GM21576 (cell line): ENCODE measurements at regions not wholly inside any gene's neighbourhood (a gene's known extent, or its start where the extent isn't known, plus 50 kb on each side); places are given as distances from the start of the nearest gene placed in this dataset.

Experiments used
- ATAC-seq: cut with Tn5 transposase; IDR thresholded peaks from one replicate; pipeline ENCODE4 v1.9.1; 2021; ENCODE audit warnings: mild to moderate bottlenecking, moderate library complexity; ENCODE audit not compliant: unreplicated experiment

DNA sequence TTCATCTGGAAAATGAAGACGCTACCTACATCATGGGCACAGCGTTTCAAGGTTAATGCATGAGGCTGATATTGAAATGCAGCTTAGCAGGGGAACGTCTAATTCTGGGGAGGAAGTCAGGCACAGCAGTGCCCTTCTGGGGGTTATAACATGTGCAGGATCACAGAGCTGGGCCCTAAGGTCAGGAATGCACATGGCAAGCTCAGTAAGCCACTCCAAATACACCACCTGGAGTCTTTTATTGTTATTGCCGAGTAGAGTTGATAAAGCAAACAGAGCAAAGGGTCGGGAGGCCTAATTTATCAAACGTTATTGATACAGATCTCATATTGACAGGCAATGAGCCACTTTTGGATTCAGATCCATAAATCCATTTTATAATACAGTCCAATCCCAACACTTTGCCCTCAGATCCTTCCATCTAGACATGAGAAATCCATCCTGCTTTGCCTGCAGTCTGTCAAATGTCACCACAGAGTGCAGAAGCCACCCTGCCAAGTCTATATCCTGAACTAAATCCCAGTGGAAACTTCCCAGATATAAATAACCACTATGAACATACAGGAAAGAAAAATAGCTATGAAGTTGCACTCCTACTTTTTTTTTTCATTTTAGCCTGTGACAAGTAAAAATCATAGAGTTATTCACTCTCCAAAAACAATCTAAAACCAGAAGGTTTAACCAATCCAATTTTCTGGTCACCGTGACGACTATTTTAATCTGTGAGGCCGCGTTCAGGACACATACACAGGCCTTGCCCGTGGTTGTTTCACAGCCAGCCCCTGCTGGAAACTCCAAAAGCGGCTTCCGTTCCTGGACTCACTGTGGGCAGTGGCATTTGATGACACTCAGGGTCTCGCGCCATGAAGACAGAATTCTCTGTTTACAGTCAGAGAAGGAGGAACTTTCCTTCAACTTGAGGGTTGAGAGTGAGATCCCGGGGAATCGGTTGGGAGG lies 335.4 kb downstream of the DHX15 start:
- ATAC-seq, result no peak

DNA sequence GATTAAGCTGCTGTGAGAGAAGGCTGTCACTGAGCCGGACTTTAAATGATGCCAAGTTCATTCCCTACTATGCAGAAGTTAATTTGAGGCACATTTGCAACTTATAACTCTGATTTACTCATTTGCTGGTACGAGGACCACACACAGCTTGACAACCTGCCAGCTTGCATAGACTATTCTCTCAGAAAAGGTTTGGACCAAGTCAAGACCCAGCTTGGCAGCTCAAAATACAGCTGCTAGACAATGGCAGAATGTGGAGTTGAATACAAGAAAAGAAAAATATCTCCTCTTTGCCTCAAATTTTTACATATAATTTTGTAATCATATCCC lies 338.9 kb downstream of the DHX15 start:
- ATAC-seq, result no peak

DNA sequence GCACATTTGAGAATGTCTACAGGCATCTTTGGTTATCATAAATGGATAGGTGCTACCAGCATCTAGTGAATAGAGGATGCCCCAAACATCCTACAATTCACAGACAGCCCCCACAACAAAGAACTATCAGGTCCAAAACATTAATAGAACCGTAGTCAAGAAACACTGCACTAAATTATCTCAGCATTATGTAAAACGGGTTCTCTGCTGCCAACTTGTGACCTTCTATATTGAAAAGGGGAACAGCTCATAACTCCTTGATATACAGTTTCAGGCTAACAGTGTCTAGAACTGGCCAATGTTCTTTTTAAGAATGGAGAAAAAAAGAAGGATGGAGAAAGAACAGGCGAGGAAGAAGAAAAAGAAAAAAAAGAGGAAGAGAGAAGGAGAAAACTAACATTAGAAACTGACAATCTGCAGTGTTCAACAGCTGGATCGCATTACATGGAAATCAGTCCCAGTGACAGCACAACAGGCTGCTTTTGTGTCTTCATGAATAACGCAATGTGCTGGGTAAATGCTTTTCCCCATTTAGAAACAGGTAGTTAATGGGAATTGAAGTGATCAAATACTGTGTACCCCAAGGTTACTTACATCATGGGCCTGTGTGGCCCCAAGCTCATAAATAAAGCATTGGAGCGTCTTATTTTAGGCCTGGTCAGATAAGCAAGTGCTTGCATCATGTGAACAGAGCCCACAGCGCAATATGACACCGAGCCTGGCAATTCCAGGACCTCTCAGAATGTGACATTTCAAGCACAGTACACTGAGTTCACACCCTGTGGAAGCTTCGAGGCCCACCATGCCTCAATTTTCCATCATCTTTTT lies 339.5 kb downstream of the DHX15 start:
- ATAC-seq, result no peak

DNA sequence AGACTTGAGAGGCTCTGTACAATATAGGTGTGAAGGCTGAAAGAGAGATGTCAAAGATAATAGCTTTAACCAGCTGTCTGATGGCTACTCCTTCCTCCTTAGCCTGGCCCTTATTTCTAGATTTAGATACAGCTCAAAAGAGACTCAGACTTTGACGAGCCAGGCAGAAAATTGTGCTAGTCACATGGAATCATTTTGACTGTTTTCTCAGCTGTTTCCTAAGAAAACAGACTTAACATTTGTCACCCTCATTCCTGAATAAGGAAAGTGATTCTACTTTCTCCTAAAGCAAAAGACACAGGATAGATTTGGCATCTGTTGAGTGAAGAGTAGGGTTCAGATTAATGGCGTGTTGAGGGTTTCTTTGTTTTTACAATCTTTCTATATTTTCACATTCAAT lies 340.7 kb downstream of the DHX15 start:
- no peak for ATAC-seq

DNA sequence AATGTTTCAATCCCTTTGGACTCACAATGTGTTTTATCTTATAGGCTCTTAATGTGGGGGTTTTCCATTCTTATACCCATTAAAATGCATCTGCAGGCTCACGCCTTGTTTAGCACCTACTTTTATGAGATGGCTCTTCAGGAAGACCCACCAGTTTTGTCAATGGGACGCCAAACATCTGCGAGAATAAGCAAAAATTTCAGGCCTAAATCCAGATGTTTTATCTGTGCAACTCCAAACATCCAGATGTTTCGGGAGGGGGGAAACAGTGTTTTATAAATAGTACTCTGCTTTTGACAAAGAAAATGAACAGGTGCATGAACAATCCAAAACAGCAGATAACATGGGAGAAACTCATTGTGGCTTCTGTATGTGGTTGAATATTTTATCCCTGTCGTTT lies 342.8 kb downstream of the DHX15 start:
- ATAC-seq, result no peak

DNA sequence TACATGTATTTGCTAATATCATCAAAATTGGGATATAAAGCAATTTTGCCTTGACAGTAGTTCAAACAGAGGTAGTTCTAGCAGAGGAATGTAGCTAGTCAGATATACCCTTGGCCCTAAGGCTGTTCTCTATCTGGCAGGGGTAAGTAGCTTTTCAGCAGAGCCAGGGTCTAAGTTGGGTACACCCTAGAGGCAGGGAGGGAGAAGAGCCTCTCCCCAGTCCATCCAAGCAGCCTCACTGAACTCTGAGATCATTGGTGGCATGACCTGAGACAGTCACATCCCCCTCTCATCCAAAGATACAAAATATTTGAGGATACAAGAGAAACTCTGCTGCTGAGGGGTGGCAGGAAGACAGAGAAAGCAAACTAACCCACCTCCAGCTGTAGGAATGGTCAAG lies 343.7 kb downstream of the DHX15 start:
- no peak for ATAC-seq

DNA sequence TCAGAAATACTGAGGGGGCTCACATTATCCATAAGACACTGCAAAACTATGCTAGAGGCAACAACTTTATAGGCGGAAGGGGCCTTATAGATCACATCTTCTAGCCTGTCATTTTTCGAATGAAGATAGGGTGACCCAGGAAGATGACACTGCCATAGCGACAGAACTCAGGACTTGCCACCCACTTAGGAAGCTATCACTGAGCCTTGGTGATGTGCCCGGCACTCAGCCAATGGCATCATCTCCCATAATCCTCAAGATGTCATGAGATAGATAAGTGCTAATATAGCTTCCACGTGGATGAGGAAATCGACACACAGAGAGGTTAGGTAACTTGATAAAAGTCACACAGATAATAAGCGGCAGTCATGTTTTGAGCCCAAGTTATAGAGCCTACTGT lies 346.6 kb downstream of the DHX15 start:
- ATAC-seq, result no peak

DNA sequence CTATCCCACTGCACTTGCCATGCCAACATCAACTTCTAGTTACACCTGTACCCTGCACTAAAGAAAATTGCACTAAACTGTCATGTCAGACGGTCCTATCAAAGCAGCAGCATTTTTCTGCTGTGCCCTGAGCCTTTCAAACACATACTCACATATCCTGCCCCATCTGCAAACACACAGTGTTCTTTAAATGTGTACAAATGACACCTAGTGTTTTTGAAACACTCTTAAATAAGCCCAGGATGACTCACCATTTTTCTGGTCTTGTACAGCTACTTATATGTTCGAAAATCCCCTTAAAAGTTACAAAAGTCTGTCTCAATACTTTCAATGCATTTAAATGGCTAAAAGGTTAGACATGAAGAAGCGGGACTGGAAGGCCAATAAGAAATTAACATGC lies 346.7 kb upstream of the PPARGC1A start:
- no peak for ATAC-seq

DNA sequence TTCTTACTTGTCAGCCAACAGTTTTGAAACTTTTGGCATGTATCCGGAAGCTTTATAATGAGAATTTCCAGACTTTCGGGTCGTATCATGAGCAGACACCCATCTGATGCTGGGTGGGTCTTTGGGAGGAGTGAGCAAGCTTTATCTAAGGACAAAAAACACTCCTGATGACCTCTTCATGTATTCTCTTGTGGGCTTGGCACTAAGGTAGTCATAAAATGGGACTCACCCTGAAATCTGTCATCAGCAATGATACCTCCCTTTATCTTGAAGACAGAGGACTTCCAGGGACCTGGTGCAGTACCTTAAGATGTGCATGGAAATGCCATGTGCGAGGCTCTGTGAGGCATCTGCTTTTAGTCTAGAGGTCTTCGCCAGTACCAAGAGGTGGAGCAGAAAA lies 346.3 kb upstream of the PPARGC1A start:
- no peak for ATAC-seq

DNA sequence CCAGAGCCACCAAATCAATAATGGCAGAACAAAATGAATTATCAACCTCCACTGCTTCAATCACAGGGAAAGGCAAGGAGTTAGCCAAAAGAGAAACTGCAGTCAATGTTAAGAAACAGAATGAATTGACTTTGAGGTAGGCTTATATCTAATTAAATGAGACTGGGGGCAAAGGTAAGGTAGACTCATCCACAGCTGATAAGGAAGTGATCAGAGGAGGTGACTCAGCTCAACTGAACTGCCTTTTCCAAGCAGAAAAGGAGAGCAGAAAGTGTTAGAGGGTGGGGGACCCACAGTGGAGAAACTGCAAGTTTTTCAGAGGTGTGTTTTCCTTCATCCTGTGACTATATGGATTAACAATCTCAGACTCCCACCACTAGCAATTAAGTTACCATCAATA lies 345.8 kb upstream of the PPARGC1A start:
- ATAC-seq, result no peak

DNA sequence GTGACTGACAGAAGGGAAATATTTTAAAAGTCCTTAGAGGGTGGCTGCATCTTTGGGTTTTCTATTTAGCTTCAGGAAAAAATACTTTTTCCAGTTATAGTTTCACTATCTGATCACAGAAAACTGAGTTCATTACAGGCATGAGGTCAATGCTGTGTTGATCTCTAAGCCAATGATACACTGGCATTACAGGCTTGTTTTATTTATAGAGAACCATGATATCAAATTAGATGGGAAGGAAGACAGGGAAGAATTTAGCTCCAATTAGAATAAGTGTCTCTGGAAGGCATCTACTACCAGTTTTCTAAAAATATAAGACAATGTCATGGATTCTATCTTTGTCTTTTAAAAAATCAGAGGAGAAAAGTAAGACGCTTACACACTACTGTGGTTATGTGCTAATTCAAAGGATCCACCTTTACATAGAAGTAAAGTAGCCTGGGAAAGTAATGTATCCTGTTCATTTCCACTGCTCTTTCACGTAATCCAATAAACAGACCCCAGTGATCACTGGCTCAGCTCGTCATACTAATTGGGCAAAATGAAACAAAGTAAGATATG lies 344.5 kb upstream of the PPARGC1A start:
- ATAC-seq, result no peak

DNA sequence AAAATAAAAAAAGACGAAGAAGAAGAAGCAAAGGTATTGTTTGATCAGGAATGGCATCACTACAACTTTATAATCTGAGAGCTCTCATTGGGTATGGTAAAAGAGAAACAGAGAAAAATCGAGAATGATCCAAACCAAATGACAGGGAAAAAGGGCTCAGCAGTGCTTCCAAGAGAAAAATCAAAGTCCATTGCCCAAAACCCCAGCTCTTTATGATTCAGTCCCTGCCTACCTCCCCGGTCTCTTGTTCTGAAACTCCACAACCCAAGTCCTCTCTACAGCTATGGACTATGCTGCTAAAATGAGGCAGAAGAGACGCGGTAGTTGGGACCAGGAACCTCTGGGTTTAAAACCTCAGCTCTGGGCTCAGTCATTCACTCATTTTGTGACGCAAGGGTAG lies 341.1 kb upstream of the PPARGC1A start:
- no peak for ATAC-seq

DNA sequence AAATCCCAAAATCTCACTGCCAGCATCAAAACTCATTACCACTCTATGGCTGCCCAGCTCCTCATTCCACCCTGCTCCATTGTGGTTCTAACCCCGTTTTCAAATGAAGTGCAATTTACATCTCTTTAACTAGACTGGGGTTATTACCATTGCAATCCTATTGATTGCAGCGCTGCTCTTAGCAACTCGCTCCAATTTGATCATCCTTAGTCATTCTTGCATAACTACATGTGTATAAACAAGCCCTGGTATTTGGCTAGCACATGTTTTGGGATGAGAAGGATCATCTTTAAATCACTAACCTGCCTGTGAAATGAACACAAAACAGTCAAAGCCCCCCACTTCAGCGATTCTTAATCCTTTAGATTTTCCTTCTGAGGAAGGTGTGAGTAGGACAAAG lies 340.1 kb upstream of the PPARGC1A start:
- ATAC-seq, result no peak

DNA sequence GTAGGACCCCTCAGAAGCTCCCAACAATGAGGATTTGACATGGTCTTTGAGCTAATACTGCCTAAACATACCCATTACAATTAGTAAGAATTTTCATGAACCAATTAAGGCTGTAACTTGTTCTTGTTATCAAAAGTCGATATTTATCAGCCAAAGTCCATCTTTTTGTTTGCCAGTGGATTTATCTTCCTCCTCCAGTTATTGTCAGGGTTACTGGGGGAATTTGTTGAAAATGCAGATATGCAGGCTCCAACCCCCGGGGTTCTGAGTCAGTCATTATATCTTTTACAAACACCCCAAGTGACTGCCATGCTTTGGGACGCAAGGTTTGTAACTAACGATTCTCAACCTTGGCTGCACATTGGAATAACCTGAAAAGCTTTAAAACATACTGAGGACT lies 338.8 kb upstream of the PPARGC1A start:
- no peak for ATAC-seq

DNA sequence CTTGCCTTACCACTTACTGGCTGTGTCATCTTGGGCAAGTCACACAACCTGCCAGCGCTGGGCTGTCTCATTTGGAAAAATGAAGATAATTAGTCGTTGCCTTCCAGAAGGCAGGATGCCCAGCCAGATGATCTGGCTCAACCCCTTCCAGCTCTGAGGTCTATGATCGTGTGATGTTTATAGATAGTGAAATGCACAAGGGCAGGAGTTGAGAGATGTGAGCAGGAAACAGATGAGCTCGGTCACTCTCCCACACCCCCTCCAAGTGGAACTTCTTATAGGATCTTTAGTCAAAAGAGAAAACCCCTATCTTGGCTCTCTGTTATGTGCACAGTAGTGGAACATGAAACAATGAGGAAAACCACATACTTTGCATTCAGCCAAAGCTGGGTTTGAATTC lies 336.8 kb upstream of the PPARGC1A start:
- no peak for ATAC-seq

DNA sequence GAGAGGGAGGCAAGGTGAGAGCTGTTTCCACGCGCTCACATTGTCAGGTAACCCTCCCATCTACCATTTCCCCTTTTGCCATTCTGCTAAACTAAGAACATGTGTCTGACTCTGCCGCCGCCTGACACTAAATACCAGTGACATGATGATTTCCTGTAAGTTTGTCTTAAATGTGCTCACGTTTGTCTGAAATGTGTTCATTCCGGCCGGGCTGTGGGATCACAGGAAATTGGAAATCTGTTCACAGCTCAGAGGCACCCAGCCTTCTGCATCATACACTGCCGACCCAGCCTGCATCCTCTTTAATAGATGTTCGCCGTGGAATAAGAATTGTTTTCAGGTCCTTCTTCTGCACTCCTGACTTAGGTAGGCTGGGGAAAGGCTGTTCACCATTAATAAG lies 336.2 kb upstream of the PPARGC1A start:
- no peak for ATAC-seq

DNA sequence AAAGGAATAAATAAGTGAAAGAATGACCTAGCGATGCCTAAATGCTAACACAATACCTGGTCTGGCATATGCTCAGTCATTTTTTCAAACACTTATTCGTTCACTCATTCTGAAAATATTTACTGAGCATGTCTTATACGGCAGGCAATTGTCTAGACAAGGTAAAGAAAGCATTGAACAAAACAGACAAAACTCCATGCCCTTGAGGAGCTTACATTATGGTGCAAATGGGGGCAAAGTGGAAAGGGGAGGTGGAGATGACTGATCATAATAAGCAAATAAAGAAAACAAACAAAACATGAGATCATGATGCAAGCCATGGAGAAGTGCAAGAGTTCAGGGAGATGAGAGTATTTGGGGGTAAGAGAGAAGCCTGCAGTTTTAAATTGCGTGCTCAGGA lies 334.6 kb upstream of the PPARGC1A start:
- no peak for ATAC-seq

DNA sequence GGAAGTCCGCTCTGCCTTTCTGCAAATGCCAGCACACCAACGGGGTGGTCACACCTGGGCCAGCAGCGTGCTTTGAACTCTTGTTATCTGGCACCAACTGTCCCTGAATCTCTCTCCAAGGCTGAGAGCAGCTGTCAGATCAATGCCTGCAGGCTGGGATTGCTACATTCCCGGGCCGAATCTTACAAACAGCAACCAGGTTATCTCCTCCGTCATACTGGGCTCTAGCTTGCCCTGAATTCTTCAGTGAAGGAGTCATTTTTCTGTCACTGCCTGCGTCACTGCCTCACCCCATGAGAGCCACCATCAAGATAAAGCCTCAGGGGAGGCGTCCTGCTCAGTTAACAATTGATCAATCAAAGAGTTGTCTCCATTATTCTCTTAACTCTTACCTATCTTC lies 329.4 kb upstream of the PPARGC1A start:
- ATAC-seq, result no peak

DNA sequence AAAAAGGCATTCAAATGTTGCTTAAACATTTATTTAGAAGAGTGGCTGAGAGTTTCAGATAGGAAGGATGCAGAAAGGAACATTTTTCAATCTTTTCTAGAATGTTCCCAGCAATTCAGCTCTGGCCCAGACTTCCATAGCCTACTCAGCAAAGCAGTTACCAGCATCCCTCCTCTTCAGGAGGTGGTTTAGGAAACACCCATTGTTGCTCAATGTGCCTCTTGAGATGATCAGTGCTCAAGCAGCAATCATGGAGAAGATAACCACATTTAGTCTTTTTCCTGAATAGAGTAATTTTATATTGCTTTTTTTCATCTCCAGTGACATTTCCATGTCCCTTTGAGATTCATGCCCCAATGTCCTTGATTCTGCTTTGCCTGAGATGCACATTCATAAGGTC lies 328.7 kb upstream of the PPARGC1A start:
- ATAC-seq, result no peak

DNA sequence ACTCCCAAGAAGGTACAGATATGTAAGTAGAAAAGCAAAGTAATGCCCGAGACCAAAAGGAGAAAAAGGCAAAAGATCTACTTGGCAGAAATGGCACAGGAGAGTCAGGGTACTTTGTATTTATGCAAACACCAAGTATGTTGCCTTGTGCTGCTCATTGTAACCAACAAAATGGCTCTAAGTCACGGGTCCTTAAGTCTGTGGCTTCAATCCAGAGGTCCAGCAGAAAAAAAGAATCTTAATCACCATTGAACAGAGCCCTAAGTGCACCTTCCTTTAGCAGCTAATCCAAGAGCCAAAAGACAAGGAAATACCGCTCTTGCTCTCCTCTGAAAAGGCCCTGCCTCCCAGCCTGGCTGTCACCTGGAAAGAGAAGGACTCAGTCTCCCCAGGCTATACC lies 324.9 kb upstream of the PPARGC1A start:
- ATAC-seq, result no peak

DNA sequence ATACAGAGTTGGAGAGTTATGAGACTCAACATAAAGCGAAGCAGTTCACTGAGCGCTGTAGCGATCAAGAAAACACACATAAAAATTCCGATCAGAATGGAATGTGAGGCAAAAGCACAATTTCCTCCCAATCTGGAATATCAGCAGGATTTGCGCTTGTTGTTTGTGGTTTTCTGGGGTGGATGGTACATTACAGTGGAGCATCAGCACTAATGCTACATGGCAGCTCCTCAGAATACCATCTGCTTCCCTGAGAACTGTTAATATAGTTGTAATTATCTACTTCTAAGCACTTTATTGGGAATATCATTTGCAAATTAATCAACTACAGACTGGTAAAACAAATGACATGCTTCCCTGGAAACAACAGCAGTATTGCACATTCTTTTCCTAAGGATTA lies 324.1 kb upstream of the PPARGC1A start:
- ATAC-seq, result no peak

DNA sequence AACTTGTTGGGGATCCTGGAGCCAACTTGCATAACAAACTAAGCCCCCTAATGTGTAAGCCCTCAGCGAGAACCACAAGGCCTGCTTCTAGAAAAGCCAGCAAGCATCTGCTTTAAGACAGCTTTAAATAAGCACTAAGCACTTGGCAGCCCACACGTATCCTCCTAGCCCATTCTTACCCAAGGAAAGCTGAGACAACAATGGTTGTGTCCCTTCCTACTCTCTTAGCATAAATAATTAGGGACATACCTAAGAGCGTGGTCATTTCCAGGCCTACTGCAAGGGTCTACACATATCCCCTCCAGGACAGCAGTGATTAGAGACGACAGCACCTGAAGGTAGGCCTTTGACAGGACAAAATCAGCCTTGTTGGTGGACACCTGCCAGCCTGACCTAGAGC lies 322.8 kb upstream of the PPARGC1A start:
- ATAC-seq, result no peak
